ENCODE measurements at regions not wholly inside any gene's neighbourhood (a gene's known extent, or its start where the extent isn't known, plus 50 kb on each side); places are given as distances from the start of the nearest gene placed in this dataset.
A peak's percentile ranks its signal among the peaks of the same experiment; 100 is the strongest.

DNA sequence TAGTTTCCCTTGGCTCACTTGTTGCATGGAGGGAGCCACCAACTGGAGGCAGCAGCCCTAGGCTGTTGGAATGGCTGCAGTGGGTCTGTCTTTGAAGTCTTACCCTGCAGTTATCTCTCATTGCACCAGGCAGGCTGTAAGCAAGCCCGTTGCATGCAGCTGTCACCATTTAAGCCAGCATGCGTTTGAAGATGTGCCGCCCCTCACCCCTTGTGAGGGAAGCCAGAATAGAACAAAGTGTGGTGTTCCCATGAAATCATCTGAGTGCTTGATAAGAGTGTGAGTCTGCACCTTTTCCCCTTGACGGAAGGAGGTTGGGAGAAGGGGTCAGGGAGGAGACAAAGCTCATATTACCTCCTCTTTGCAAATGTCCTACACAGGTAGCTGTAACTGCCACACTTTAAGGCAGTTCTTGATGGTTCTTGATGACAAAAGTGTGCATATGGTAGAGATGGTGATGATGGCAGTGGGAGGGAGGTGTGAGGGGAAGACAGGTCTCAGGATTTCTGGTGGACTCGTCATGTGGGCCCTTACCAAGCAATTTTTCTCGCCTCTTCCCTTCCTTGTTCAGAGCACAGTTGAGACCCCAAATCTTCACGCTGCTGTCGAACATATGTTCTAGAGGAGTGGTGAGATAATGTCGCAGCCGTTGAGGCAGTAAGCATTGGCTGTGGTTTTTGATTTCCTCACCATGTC, 191.4 kb upstream of the LEF1 start:
- DNase-seq, result no peak

GRCh38 chr4:108359130-108359985, 190.6 kb upstream of the LEF1 start:
- peak; percentile 11 for DNase-seq

- no peak for DNase-seq
These were observed 187.3 kb upstream of the LEF1 start for GRCh38 chr4:108355902-108356535.

DNA sequence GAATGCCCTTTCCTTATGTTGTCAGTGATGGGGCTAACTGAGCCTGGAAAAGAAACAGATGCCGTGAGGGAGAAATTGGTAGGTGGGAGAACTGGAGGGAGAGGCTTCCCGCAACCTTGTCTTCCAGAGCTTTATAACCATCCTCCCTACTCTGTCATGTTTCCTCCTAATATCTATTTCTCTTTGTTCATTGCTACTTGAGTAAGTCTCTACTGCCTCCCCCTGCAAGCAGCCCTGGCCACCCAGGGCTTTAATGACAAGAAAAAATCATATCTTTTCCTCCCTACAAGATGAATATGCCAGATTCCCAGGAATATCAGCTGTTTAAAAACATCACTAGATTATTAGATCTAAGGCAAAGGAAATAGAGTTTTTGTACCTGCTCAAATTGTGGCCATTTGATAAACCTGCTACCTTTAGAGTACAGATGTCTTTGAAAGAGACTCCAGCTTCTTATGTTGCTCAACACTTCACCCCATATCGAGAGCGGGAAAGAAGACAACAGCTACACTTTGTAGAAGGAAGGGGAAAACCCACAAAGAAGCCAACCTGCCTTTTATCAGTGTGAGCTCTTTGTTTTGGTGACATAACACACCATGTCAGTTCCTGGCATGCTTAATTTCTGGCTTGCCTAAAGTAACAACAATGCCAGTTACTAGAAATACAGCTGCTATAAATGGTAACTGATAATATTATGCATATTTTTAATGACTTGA, 186.6 kb upstream of the LEF1 start:
- no peak for DNase-seq

- DNase-seq, result no peak
These were observed 184.1 kb upstream of the LEF1 start for GRCh38 chr4:108352664-108353308.

DNA sequence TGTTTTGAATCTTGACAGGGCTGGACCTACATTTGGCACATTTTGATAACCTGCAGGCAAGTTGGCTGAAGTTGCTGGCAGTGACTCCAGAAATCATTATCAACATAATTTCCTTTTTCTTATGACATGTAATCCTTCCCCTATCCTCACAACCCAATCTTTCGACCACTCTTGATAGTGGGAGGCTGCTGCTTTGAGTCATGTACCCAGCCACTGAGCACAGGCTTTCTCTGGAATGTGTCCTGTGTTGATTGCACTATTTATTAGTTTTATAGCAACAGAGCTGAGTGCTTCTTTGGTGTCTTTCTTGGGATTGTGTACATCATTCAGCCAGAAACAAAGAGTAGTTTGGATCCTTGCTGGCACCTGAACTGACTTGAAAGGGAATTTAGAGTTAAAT, 183.1 kb upstream of the LEF1 start:
- no peak for DNase-seq

GRCh38 chr4:108350332-108350731, 181.6 kb upstream of the LEF1 start:
- no peak for DNase-seq

GRCh38 chr4:108346818-108347210, 178.1 kb upstream of the LEF1 start:
- no peak for DNase-seq

- no peak for DNase-seq
These were observed 177.4 kb upstream of the LEF1 start for GRCh38 chr4:108345862-108346817.

DNA sequence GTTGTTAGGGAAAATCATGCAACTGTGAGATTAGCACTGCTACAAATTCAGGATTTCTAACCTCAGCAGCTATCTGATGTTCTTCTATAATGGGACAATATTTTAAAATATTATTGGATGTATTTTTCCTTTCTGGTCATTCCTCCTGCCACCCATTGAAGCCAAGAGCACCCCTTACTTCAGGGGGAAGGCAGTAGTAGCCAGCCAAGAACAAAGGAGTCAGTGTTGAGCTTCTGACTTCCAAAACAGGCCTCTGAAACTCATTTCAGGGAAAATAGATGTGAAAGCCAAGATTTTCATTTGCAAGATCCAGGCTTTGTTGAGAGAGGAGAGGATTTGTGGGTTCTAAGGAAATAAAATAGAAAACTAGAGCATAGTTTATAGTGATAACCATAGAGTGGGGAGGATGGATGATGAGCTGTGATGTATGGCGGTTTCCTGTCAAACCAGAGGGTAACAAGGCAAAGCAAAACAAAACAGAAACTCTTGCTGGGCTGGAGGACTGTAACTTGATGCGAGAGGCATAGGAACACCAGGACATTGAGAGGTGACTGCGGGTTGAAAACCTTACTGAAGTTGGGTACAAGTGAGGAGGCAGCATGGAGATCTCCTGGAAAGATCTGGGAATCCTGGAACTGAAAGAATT, 173.7 kb upstream of the LEF1 start:
- peak; percentile 14 for DNase-seq

DNA sequence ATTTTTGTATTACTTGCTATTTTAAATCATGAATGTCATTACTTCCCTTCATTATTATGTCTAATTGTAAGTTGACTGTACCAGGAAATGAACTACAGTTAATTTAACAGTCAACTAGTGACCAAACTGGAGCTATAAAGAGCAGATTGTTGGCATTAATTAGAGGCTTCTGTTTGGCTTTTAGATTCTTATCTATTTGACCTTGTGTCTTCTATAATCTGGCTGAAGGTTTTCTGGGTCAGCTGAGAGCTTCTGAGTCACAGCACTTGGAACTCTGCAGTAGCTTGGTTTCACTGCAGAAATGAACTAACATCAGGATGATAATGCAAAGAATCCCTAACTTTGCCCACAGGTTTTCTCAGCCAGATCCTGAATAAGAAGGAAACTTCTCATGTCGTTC, 169.2 kb upstream of the LEF1 start:
- DNase-seq, result no peak

GRCh38 chr4:108336076-108336475, 167.3 kb upstream of the LEF1 start:
- no peak for DNase-seq

DNA sequence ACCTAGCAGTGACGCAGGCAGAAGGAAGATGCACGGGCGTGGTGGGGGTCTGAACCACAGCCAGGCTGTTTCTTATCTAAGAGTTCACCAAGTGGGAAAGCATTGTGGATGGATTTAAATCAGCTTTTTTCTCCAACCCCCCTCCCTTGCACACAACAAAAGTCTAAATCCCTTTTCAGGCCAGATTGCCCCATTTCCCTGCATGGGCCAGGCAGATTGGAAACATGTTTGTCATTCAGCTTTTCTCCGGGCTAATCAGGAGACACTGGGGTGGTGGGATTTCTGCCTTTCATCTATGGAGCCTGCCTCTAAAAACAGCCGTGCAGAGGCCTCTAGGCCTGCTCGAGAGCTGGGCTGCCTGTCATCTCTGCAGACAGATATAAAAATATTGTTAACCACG, 166.3 kb upstream of the LEF1 start:
- no peak for DNase-seq

- DNase-seq, result no peak
These were observed 165.3 kb upstream of the LEF1 start for GRCh38 chr4:108334031-108334430.

DNA sequence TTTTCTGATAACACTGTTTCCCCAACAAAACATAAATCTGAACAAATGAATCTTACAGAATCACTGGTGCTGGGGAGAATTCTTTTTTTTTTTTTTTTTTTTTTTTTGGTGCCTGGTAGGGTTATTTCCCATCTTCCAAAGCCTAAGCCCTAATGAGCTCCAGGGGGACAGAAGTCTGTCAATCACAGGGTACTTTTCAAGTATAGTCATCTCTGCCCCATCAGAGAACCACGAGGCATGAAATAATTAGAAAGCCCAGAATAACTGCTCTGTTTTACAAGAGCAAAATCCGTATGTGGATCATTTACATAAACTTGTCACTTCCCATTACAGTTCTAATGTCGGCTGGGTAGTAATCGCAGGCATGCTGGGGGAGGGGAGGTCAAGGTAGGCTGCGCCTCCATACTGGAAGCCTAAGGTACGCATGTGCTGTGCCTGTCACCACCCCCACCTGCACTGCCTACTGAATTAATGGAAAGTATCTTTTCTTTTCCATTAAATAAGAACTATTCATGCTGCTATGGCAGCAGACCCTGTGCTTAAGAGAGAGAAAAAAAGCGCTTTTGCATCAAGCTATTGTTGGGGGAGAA, 164.7 kb upstream of the LEF1 start:
- no peak for DNase-seq

GRCh38 chr4:108331905-108332632, 163.3 kb upstream of the LEF1 start:
- DNase-seq, result no peak

DNA sequence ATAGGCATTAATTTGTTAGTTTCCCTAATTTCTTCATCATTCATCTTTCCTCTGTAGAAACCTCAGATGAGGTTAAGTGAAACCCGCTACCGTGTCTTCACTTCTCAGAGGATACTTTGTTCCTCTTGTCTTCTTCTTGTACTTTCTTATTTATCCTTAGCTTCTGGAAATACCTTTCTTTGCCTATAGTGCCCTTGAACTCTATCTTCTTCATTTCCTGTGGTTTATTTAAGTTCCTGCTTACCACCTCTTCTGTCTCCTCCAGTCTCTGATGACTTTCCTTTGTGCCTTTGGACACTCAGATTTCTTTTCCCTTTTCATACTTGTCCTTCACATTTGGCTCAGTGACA, 159.6 kb upstream of the LEF1 start:
- no peak for DNase-seq

DNA sequence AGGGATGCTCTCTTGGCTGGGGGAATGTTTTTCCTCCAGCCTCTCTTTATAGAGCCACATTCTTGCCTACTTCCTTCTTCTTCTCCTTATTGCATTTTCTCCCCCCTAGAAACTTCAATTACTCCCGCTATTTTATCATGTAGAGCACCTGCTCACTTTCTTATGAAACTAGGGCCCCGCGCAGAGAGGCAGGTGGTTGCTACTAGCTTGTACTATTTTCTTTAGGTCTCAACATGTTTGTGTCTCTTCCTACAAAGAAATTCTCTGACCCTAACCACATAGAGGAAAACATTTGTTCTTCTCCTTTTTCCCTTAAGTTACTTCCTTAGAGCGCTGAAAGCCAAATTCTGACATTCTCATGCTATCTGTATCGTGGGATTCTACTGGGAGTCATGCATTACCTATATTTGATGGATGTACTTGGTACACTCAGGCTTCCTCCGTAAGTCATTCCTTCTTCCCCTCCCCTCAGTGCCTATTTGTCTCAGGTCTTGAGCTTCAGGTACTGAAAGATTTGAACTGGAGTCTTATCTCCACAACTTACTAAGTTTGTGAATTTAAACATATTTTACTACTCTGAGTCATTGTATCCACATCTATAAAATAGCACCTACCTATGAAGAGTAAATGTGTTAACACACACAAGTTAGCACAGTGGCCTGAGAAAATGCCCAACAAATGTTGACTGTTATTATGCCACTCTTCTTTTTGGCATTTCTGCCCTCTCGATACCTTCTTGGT, 159.1 kb upstream of the LEF1 start:
- DNase-seq, result no peak

DNA sequence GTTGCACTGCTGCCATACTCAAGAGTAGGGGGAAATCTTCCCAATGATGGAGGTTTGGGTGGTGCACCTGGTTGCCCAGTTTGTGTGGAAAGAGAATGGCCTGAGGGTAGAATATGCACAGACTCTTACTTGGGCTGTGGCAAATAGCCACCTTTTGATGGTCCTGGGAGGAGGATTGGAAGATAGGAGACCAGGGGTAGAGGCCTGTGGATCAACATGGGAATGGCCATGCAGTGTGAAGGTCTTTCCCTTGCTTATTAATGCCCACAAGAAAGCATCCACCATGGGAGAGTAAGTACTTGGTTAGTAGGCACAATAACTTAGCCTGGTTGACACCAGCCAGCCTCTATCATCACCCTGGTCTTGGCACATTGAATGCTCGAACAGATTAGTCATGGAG, 156.8 kb upstream of the LEF1 start:
- DNase-seq, result no peak

Measured in activated effector memory CD4-positive, alpha-beta T cell treated with Interleukin-2 at 50 U/mL for 16 hours (primary cell).